ENCODE measurements at regions not wholly inside any gene's neighbourhood (a gene's known extent, or its start where the extent isn't known, plus 50 kb on each side); places are given as distances from the start of the nearest gene placed in this dataset.

GRCh38 chr15:96262549-96263489 lies 67.7 kb upstream of the NR2F2 start:
- TF ChIP-seq CTCF (IDR thresholded peaks at IDR 0.05; ENCODE audit: insufficient read depth, low read length) (no peak), REST (IDR thresholded peaks at IDR 0.05; ENCODE audit: insufficient replicate concordance, low read depth) (no peak)
